GM12891 (cell line): ENCODE measurements at regions not wholly inside any gene's neighbourhood (a gene's known extent, or its start where the extent isn't known, plus 50 kb on each side); places are given as distances from the start of the nearest gene placed in this dataset.

Experiments
- PAX5 ChIP-seq: IDR thresholded peaks from 2 replicates; pipeline ENCODE4 v1.6.1; 2011; ENCODE audit warnings: low read length, moderate library complexity, mild to moderate bottlenecking; ENCODE audit not compliant: insufficient read depth, severe bottlenecking
- POLR2A ChIP-seq: IDR thresholded peaks from 2 replicates; pipeline ENCODE4 v1.6.1; 2011; ENCODE audit warnings: low read depth, low read length, control low read depth
- POLR2AphosphoS5 ChIP-seq: IDR thresholded peaks from 2 replicates; pipeline ENCODE4 v1.6.1; 2011; ENCODE audit warnings: low read depth, low read length, control low read depth
- POU2F2 ChIP-seq: IDR thresholded peaks from 2 replicates; pipeline ENCODE4 v1.6.1; 2011; ENCODE audit warnings: low read depth, mild to moderate bottlenecking, control low read depth, low read length, moderate library complexity
- TAF1 ChIP-seq: IDR thresholded peaks from 2 replicates; pipeline ENCODE4 v1.6.1; 2011; ENCODE audit warnings: low read depth, low read length, control low read depth

DNA sequence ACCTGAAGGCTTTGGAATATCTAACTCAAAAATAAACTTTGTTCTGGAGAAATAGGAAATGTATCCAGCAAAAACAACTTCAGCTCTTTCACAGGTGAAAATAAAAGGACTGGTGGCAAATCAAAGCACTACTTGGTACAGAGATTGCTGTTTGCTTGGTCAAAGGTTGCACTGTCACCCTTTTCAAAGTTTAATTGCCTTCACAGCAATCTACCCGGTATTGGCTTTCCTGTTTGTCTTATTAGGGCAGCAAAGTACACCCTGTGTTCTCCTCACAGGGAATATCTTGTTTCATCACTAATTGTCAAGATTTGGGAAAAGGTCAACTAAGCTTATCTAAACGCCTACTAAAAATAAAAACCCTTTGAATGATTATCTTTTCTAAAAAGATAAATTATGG lies 214.1 kb upstream of the ADCY2 start:
- TF ChIP-seq PAX5, result no peak
- TF ChIP-seq TAF1, result no peak
- no peak for TF ChIP-seq POLR2A
- no peak for TF ChIP-seq POLR2AphosphoS5
- TF ChIP-seq POU2F2, result no peak
